ENCODE measurements at regions not wholly inside any gene's neighbourhood (a gene's known extent, or its start where the extent isn't known, plus 50 kb on each side); places are given as distances from the start of the nearest gene placed in this dataset.

- no peaks in the 10 kb centered on the region for H3K9me3 ChIP-seq (ENCODE audit: low read length)
- H3K9ac ChIP-seq (ENCODE audit: low read length) = no peak overlapping the region
- H3K36me3 ChIP-seq (ENCODE audit: insufficient read depth, low read length) = no peaks in the 10 kb centered on the region
- H3K27me3 ChIP-seq (ENCODE audit: insufficient read depth, low read depth, low read length) = no peaks in the 10 kb centered on the region
- no peaks in the 10 kb centered on the region for H4K20me1 ChIP-seq (ENCODE audit: insufficient read depth)
- no peaks in the 10 kb centered on the region for H3K79me2 ChIP-seq (replicated peaks; ENCODE audit: insufficient read depth, low read length)
- H3K9me2 ChIP-seq (ENCODE audit: insufficient read depth, low read length) = no peaks in the 10 kb centered on the region
- no peak overlapping the region for H3K4me2 ChIP-seq (ENCODE audit: low read length)
- no peak overlapping the region for H3K4me3 ChIP-seq (ENCODE audit: low read length)
- no peaks in the 10 kb centered on the region for H3F3A ChIP-seq (ENCODE audit: insufficient read depth, low read length, poor library complexity, severe bottlenecking)
- H3K27ac ChIP-seq (ENCODE audit: low read length) = no peak overlapping the region
- no peak overlapping the region for H2AFZ ChIP-seq (ENCODE audit: low read depth, low read length)
- TF ChIP-seq SMC3 (conservative IDR thresholded peaks at IDR 0.05; ENCODE audit: poor library complexity) (no peak), POLR2AphosphoS5 (IDR thresholded peaks at IDR 0.05) (no peak), CTCF (IDR thresholded peaks at IDR 0.05; ENCODE audit: poor library complexity, severe bottlenecking) (no peak), EZH2 (IDR thresholded peaks at IDR 0.05; ENCODE audit: borderline replicate concordance, insufficient read depth, low read length, poor library complexity, severe bottlenecking) (no peak), EP300 (conservative IDR thresholded peaks at IDR 0.05; ENCODE audit: poor library complexity, severe bottlenecking) (no peak), RAD21 (conservative IDR thresholded peaks at IDR 0.05) (no peak), REST (IDR thresholded peaks at IDR 0.05; ENCODE audit: borderline replicate concordance) (no peak), TAF1 (IDR thresholded peaks at IDR 0.05; ENCODE audit: low read depth) (no peak)
Observed at GRCh38 chr7:22043367-22043766, 97.7 kb upstream of the CDCA7L start.

- Histone ChIP-seq H3K27me3 (ENCODE audit: insufficient read depth, low read depth, low read length) (no peaks in the 10 kb centered on the region), H2AFZ (ENCODE audit: low read depth, low read length) (no peak overlapping the region), H3K4me3 (ENCODE audit: low read length) (no peak overlapping the region), H3K36me3 (ENCODE audit: insufficient read depth, low read length) (no peaks in the 10 kb centered on the region), H3K79me2 (replicated peaks; ENCODE audit: insufficient read depth, low read length) (no peaks in the 10 kb centered on the region), H3K9ac (ENCODE audit: low read length) (no peak overlapping the region), H3K9me3 (ENCODE audit: low read length) (no peaks in the 10 kb centered on the region), H4K20me1 (ENCODE audit: insufficient read depth) (no peaks in the 10 kb centered on the region), H3K27ac (ENCODE audit: low read length) (no peak overlapping the region), H3K9me2 (ENCODE audit: insufficient read depth, low read length) (no peaks in the 10 kb centered on the region), H3K4me2 (ENCODE audit: low read length) (no peak overlapping the region), H3F3A (ENCODE audit: insufficient read depth, low read length, poor library complexity, severe bottlenecking) (no peaks in the 10 kb centered on the region)
- no peak for TF ChIP-seq POLR2AphosphoS5 (IDR thresholded peaks at IDR 0.05)
- TF ChIP-seq MXI1 (conservative IDR thresholded peaks at IDR 0.05; ENCODE audit: poor library complexity, severe bottlenecking) = no peak
- TF ChIP-seq EP300 (conservative IDR thresholded peaks at IDR 0.05; ENCODE audit: poor library complexity, severe bottlenecking) = no peak
- no peak for TF ChIP-seq REST (IDR thresholded peaks at IDR 0.05; ENCODE audit: borderline replicate concordance)
- TF ChIP-seq TAF1 (IDR thresholded peaks at IDR 0.05; ENCODE audit: low read depth) = no peak
- TF ChIP-seq EZH2 (IDR thresholded peaks at IDR 0.05; ENCODE audit: borderline replicate concordance, insufficient read depth, low read length, poor library complexity, severe bottlenecking) = no peak
- no peak for TF ChIP-seq RAD21 (conservative IDR thresholded peaks at IDR 0.05)
- no peak for TF ChIP-seq CTCF (IDR thresholded peaks at IDR 0.05; ENCODE audit: poor library complexity, severe bottlenecking)
- no peak for TF ChIP-seq SMC3 (conservative IDR thresholded peaks at IDR 0.05; ENCODE audit: poor library complexity)
Observed at GRCh38 chr7:22040923-22041595, 95.4 kb upstream of the CDCA7L start.
